Cardiac muscle cell (in vitro differentiated cells and primary cell): ENCODE measurements at regions not wholly inside any gene's neighbourhood (a gene's known extent, or its start where the extent isn't known, plus 50 kb on each side); places are given as distances from the start of the nearest gene placed in this dataset.

ENCODE experiments used
- DNase-seq, 2 donors: peaks; one replicate each; pipeline versions ENCODE4 v3.0.0 to v3.0.0-alpha.2; 2010 to 2017; ENCODE audit warnings: low read depth in 1 of 2, low spot score in 1 of 2
- H3K27ac ChIP-seq: fragments of 200-600 bp; sonication (generic); 2 replicates; pipeline ENCODE4 v1.5.1; 2016
- H3K27me3 ChIP-seq: fragments of 200-600 bp; sonication (generic); 2 replicates; pipeline ENCODE4 v1.6.0; 2016; ENCODE audit warnings: control low read depth
- H3K36me3 ChIP-seq: fragments of 200-600 bp; sonication (generic); 2 replicates; pipeline ENCODE4 v1.5.1; 2016; ENCODE audit warnings: control low read depth
- H3K4me1 ChIP-seq: fragments of 200-600 bp; sonication (generic); 2 replicates; pipeline ENCODE4 v1.8.1; 2017; ENCODE audit warnings: low read depth, mild to moderate bottlenecking, mixed run types
- H3K4me3 ChIP-seq: fragments of 200-600 bp; sonication (generic); 2 replicates; pipeline ENCODE4 v1.5.1; 2016; ENCODE audit warnings: mild to moderate bottlenecking
- H3K9me3 ChIP-seq: fragments of 200-600 bp; sonication (generic); 2 replicates; pipeline ENCODE4 v1.5.1; 2017; ENCODE audit warnings: low read depth, mild to moderate bottlenecking, control low read depth
- TF ChIP-seq, protein P1 (sequence below): IDR thresholded peaks from 2 replicates; pipeline ENCODE4 v1.5.1; 2012; ENCODE audit warnings: low read depth, mild to moderate bottlenecking, low read length

GRCh38 chr4:158995040-158995439, 107.8 kb upstream of the RAPGEF2 start:
- no peaks in the 10 kb centered on the region for H3K4me1 ChIP-seq
- H3K9me3 ChIP-seq = no peaks in the 10 kb centered on the region
- H3K36me3 ChIP-seq = no peaks in the 10 kb centered on the region
- TF ChIP-seq, protein P1, sequence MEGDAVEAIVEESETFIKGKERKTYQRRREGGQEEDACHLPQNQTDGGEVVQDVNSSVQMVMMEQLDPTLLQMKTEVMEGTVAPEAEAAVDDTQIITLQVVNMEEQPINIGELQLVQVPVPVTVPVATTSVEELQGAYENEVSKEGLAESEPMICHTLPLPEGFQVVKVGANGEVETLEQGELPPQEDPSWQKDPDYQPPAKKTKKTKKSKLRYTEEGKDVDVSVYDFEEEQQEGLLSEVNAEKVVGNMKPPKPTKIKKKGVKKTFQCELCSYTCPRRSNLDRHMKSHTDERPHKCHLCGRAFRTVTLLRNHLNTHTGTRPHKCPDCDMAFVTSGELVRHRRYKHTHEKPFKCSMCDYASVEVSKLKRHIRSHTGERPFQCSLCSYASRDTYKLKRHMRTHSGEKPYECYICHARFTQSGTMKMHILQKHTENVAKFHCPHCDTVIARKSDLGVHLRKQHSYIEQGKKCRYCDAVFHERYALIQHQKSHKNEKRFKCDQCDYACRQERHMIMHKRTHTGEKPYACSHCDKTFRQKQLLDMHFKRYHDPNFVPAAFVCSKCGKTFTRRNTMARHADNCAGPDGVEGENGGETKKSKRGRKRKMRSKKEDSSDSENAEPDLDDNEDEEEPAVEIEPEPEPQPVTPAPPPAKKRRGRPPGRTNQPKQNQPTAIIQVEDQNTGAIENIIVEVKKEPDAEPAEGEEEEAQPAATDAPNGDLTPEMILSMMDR = no peak
- H3K27ac ChIP-seq = no peak overlapping the region
- no peak overlapping the region for H3K4me3 ChIP-seq
- H3K27me3 ChIP-seq = no peaks in the 10 kb centered on the region
- no peak for DNase-seq

- Histone ChIP-seq H3K27me3 (no peaks in the 10 kb centered on the region), H3K27ac (no peak overlapping the region), H3K9me3 (no peaks in the 10 kb centered on the region), H3K4me1 (no peaks in the 10 kb centered on the region), H3K36me3 (no peaks in the 10 kb centered on the region), H3K4me3 (no peak overlapping the region)
- no peak for DNase-seq
- TF ChIP-seq, protein P1 = no peak
These were observed 106.9 kb upstream of the RAPGEF2 start for GRCh38 chr4:158995965-158996364.

DNA sequence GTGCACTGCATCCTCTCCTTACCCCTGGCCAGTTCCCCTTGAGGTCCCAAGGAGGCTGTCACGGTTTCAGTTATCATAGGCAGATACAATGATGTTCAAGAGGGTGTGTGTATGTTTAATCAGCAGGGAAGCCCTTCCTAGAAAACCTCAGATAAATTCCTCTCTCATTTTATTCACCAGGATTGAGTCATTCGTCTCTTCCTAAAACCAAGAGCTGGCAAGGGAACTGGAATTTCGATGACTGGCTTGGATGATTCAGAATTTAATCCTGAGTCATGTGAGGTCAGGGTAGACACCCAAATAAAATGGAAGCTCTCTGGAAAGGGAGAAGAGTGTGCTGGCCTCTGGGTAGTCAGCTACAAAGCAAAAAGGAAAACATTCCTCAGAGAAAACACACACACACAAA, 106.2 kb upstream of the RAPGEF2 start:
- no peaks in the 10 kb centered on the region for H3K4me1 ChIP-seq
- H3K36me3 ChIP-seq = no peaks in the 10 kb centered on the region
- no peak overlapping the region for H3K27ac ChIP-seq
- peak in 1 of 2 donors; percentile 92 for DNase-seq
- H3K9me3 ChIP-seq = no peaks in the 10 kb centered on the region
- no peaks in the 10 kb centered on the region for H3K27me3 ChIP-seq
- H3K4me3 ChIP-seq = no peak overlapping the region
- TF ChIP-seq, protein P1 = no peak

DNA sequence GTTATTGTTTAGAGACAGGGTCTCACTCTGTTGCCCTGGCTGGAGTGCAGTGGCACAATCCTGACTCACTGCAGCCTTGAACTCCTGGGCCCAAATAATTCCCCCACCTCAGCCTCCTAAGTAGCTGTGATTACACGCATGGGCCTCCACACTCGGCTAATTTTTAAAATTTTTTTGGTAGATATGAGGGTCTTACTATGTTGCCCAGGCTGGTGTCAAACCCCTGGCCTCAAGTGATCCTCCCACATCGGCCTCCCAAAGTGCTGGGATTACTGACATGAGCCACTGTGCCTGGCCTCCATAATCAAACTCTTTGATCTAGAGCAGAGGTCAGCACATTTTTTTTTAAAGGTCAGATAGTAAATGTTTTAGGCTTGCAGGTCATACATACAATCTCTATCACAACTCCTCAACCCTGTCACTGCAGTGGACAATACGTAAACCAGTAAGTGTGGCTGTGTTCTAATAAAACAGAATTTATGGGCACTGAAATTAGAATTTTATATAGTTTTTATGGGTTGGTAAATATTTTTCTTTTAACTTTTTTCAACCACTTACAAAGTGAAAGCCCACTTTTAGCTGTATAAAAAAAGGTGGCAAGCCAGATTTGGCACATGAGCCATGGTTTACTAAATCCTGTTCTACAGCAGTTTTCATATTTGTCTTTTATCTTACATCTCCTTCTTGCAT, 105.1 kb upstream of the RAPGEF2 start:
- no peak for DNase-seq
- H3K27ac ChIP-seq = no peak overlapping the region
- H3K27me3 ChIP-seq = no peaks in the 10 kb centered on the region
- H3K36me3 ChIP-seq = no peaks in the 10 kb centered on the region
- TF ChIP-seq, protein P1 = no peak
- no peaks in the 10 kb centered on the region for H3K4me1 ChIP-seq
- no peak overlapping the region for H3K4me3 ChIP-seq
- H3K9me3 ChIP-seq = no peaks in the 10 kb centered on the region

DNA sequence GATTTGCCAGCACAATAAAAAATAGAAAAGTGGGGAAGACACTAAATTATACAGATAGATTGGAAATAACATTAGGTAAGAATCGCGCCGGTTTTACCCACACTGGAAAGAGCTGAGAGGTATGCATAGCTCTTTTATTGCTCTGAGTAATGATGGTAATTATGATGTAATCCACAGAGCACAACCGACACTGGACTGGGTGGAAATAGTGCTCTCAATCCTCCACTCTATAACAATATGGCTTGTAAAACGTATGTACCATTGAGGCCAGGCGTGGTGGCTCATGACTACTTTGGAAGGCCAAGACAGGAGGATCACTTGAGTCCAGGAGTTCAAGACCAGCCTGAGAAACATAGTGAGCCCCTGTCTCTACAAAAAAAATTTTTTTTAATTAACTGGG, 104.3 kb upstream of the RAPGEF2 start:
- no peak overlapping the region for H3K4me3 ChIP-seq
- H3K36me3 ChIP-seq = no peaks in the 10 kb centered on the region
- DNase-seq = no peak
- H3K27ac ChIP-seq = no peak overlapping the region
- H3K9me3 ChIP-seq = no peaks in the 10 kb centered on the region
- peaks cover 4% of the 10 kb centered on the region for H3K4me1 ChIP-seq
- TF ChIP-seq, protein P1 = no peak
- no peaks in the 10 kb centered on the region for H3K27me3 ChIP-seq
